Sigmoid colon (tissue), 6 donors: ENCODE measurements at regions not wholly inside any gene's neighbourhood (a gene's known extent, or its start where the extent isn't known, plus 50 kb on each side); places are given as distances from the start of the nearest gene placed in this dataset.

Experiments used
- DNase-seq: peaks from one replicate; pipeline ENCODE4 v3.0.0-alpha.2; 2019
- H3K27ac ChIP-seq, 4 donors: fragments of 200-600 bp; sonication (generic); one replicate each; pipeline ENCODE4 v1.5.1; 2016 to 2019; ENCODE audit warnings: mild to moderate bottlenecking in 1 of 4
- H3K27me3 ChIP-seq, 3 donors: fragments of 200-600 bp; sonication (generic); one replicate each; pipeline ENCODE4 v1.5.1; 2019; ENCODE audit warnings: mild to moderate bottlenecking in 1 of 3
- H3K36me3 ChIP-seq, 4 donors: fragments of 200-600 bp; sonication (generic); one replicate each; pipeline ENCODE4 v1.5.1; 2016 to 2019
- H3K4me1 ChIP-seq, 4 donors: fragments of 200-600 bp; sonication (generic); one replicate each; pipeline ENCODE4 v1.5.1; 2017 to 2019
- H3K4me3 ChIP-seq, 4 donors: fragments of 200-600 bp; sonication (generic); one replicate each; pipeline ENCODE4 v1.5.1; 2017 to 2019; ENCODE audit warnings: mild to moderate bottlenecking in 2 of 4, moderate library complexity in 1 of 4
- H3K9me3 ChIP-seq, 4 donors: fragments of 200-600 bp in 3 of 4; sonication (generic) in 3 of 4; one replicate each; pipeline versions ENCODE4 v1.5.1 to v1.6.1; 2013 to 2019
- CTCF ChIP-seq, 4 experiments: fragments of 450-650 bp in 3 of 4; fragments of 200-600 bp in 1 of 4; IDR thresholded peaks; one replicate each; pipeline ENCODE4 v1.5.1; 2016 to 2019; ENCODE audit warnings: antibody characterized with exemption in 4 of 4, mild to moderate bottlenecking in 3 of 4, moderate library complexity in 2 of 4
- EP300 ChIP-seq, 4 donors: sonication (generic); formaldehyde crosslinking; IDR thresholded peaks; one replicate each; pipeline ENCODE4 v1.6.1; 2017; ENCODE audit warnings: antibody characterized with exemption in 4 of 4
- POLR2A ChIP-seq, 2 donors: fragments of 450-650 bp; IDR thresholded peaks; one replicate each; pipeline ENCODE4 v1.6.1; 2016; ENCODE audit warnings: antibody characterized with exemption in 2 of 2, mild to moderate bottlenecking in 2 of 2, moderate library complexity in 2 of 2
- POLR2AphosphoS5 ChIP-seq, 4 donors: sonication (generic); formaldehyde crosslinking; IDR thresholded peaks; one replicate each; pipeline ENCODE4 v1.6.1; 2017; ENCODE audit warnings: antibody characterized with exemption in 4 of 4
- WGBS, 2 donors: extraction: QIAGEN DNeasy Blood & Tissue Kit; methylation state at CpG; one replicate each; pipeline ENCODE4 v1.1.7; 2013; 5-methylcytosine and 5-hydroxymethylcytosine counted together
- intact Hi-C: fragments of 100-400 bp; cut with DNase I; formaldehyde crosslinking; loops from one replicate; pipeline ENCODE4 v1.15.1; 2023
- donor health status: healthy with polysubstance abuse.
- donor health status: healthy.

- intact Hi-C loops, result no loop called here
- 82 to 84% methylated on average over 12 of the region's 12 CpGs for WGBS, 2 donors
These were observed 334.3 kb downstream of the C16orf95 start for GRCh38 chr16:86982912-86983311.

GRCh38 chr16:86983621-86984020, 333.6 kb downstream of the C16orf95 start:
- Histone ChIP-seq H3K9me3 (no peaks in the 10 kb centered on the region), H3K27ac (no peak overlapping the region), H3K36me3 (no peaks in the 10 kb centered on the region), H3K4me3 (no peak overlapping the region), H3K27me3 (peaks cover 0 to 6% (median 0%) of the 10 kb centered on the region in 3 donors), H3K4me1 (peaks cover 0 to 12% (median 4%) of the 10 kb centered on the region in 4 donors)
- TF ChIP-seq POLR2AphosphoS5 (IDR thresholded peaks at IDR 0.05) (no peak), CTCF (IDR thresholded peaks at IDR 0.05) (no peak), EP300 (IDR thresholded peaks at IDR 0.05) (no peak), POLR2A (IDR thresholded peaks at IDR 0.05) (no peak)
- peak; percentile 21 for DNase-seq
- intact Hi-C loops, result no loop called here

More at GRCh38 chr16:86982912-86983311, 334.3 kb downstream of the C16orf95 start:
- Histone ChIP-seq H3K27ac (no peak overlapping the region), H3K4me3 (no peak overlapping the region), H3K36me3 (no peaks in the 10 kb centered on the region), H3K27me3 (peaks cover 0 to under 1% (median 0%) of the 10 kb centered on the region in 3 donors), H3K4me1 (peaks cover 0 to 12% (median 4%) of the 10 kb centered on the region in 4 donors), H3K9me3 (no peaks in the 10 kb centered on the region)
- TF ChIP-seq POLR2AphosphoS5 (IDR thresholded peaks at IDR 0.05) (no peak), CTCF (IDR thresholded peaks at IDR 0.05) (no peak), POLR2A (IDR thresholded peaks at IDR 0.05) (no peak), EP300 (IDR thresholded peaks at IDR 0.05) (no peak)
- DNase-seq, result peak; percentile 22

- Histone ChIP-seq H3K27me3 (peaks cover 0 to 6% (median 0%) of the 10 kb centered on the region in 3 donors), H3K9me3 (no peaks in the 10 kb centered on the region), H3K36me3 (no peaks in the 10 kb centered on the region), H3K27ac (peak overlapping the region in 1 of 4 donors; percentile 28), H3K4me1 (peaks cover 0 to 19% (median 7%) of the 10 kb centered on the region in 4 donors), H3K4me3 (no peak overlapping the region)
- DNase-seq, result peak; percentile 14
- intact Hi-C loops, result no loop called here
- 69 to 80% methylated on average over 10 of the region's 10 CpGs for WGBS, 2 donors
- TF ChIP-seq POLR2AphosphoS5 (IDR thresholded peaks at IDR 0.05), result no peak
- TF ChIP-seq CTCF (IDR thresholded peaks at IDR 0.05), result no peak
- no peak for TF ChIP-seq POLR2A (IDR thresholded peaks at IDR 0.05)
- TF ChIP-seq EP300 (IDR thresholded peaks at IDR 0.05), result no peak
These were observed 332.8 kb downstream of the C16orf95 start for GRCh38 chr16:86984343-86984742.

GRCh38 chr16:86984991-86985647, 332.1 kb downstream of the C16orf95 start:
- no peak overlapping the region for H3K4me3 ChIP-seq
- intact Hi-C loops, result no loop called here
- peaks cover 0 to 22% (median 8%) of the 10 kb centered on the region in 4 donors for H3K4me1 ChIP-seq
- peak overlapping the region in 1 of 4 donors; percentile 28 for H3K27ac ChIP-seq
- H3K27me3 ChIP-seq, result peaks cover 0 to 14% (median 0%) of the 10 kb centered on the region in 3 donors
- no peaks in the 10 kb centered on the region for H3K36me3 ChIP-seq
- DNase-seq, result no peak
- 60 to 74% methylated on average over 13 of the region's 13 CpGs for WGBS, 2 donors
- TF ChIP-seq EP300 (IDR thresholded peaks at IDR 0.05) (peak in 1 of 4 donors; percentile 46), POLR2AphosphoS5 (IDR thresholded peaks at IDR 0.05) (peak in 3 of 4 donors; percentile 42 to 77 (median 66)), POLR2A (IDR thresholded peaks at IDR 0.05) (no peak)
- H3K9me3 ChIP-seq, result no peaks in the 10 kb centered on the region

- H3K4me3 ChIP-seq, result no peak overlapping the region
- no peak overlapping the region for H3K27ac ChIP-seq
- H3K36me3 ChIP-seq, result no peaks in the 10 kb centered on the region
- H3K9me3 ChIP-seq, result no peaks in the 10 kb centered on the region
- peaks cover 0 to 22% (median 8%) of the 10 kb centered on the region in 4 donors for H3K4me1 ChIP-seq
- DNase-seq, result no peak
- intact Hi-C loops, result no loop called here
- TF ChIP-seq EP300 (IDR thresholded peaks at IDR 0.05) (no peak), POLR2AphosphoS5 (IDR thresholded peaks at IDR 0.05) (no peak), POLR2A (IDR thresholded peaks at IDR 0.05) (no peak), CTCF (IDR thresholded peaks at IDR 0.05) (no peak)
- peaks cover 0 to 19% (median 0%) of the 10 kb centered on the region in 3 donors for H3K27me3 ChIP-seq
- WGBS, 2 donors, result 89 to 93% methylated on average over 12 of the region's 12 CpGs
These were observed 331.6 kb downstream of the C16orf95 start for GRCh38 chr16:86985648-86986015.
